Adrenal gland (tissue), 9 donors: ENCODE measurements at regions not wholly inside any gene's neighbourhood (a gene's known extent, or its start where the extent isn't known, plus 50 kb on each side); places are given as distances from the start of the nearest gene placed in this dataset.
"Not testable (repeated sequence)": the region's sequence is repeated elsewhere in the genome, so short reads cannot be mapped to it uniquely, and the experiment has no call there.

Source experiments
- DNase-seq, 7 donors: peaks; one replicate each; pipeline ENCODE4 v3.0.0-alpha.2; 2019 to 2020
- H3K27ac ChIP-seq, 5 donors: fragments of 200-600 bp; sonication (generic) in 4 of 5; 1 replicate in 3 of 5; 2 replicates in 2 of 5; pipeline versions ENCODE4 v1.5.1 to v1.8.0; 2016 to 2020; ENCODE audit warnings: mild to moderate bottlenecking in 1 of 5
- H3K27me3 ChIP-seq: fragments of 200-600 bp; 2 replicates; pipeline ENCODE4 v1.8.0; 2021
- H3K36me3 ChIP-seq, 2 donors: fragments of 200-600 bp; replicated peaks in 1 of 2; 1 replicate in 1 of 2; 2 replicates in 1 of 2; pipeline versions ENCODE4 v1.5.1 to v1.8.0; 2018 to 2022
- H3K4me1 ChIP-seq, 2 donors: fragments of 200-600 bp; replicated peaks in 1 of 2; 1 replicate in 1 of 2; 2 replicates in 1 of 2; pipeline versions ENCODE4 v1.5.1 to v1.8.0; 2018 to 2021
- H3K4me3 ChIP-seq, 4 donors: fragments of 200-600 bp; sonication (generic) in 3 of 4; one replicate each; pipeline ENCODE4 v1.5.1; 2016 to 2018
- H3K9me3 ChIP-seq, 3 donors: fragments of 200-600 bp; sonication (generic) in 1 of 3; replicated peaks in 1 of 3; 1 replicate in 2 of 3; 2 replicates in 1 of 3; pipeline versions ENCODE4 v1.5.1 to v1.8.0; 2016 to 2021
- CTCF ChIP-seq, 6 experiments: fragments of 450-650 bp in 4 of 6; fragments of 200-600 bp in 2 of 6; sonication (generic) in 1 of 6; IDR thresholded peaks; 1 replicate in 5 of 6; 2 replicates in 1 of 6; pipeline versions ENCODE4 v1.5.1 to v1.8.0; 2016 to 2021; ENCODE audit warnings: antibody characterized with exemption in 6 of 6, mild to moderate bottlenecking in 2 of 6, moderate library complexity in 1 of 6
- POLR2A ChIP-seq, 2 donors: fragments of 450-650 bp; IDR thresholded peaks; one replicate each; pipeline ENCODE4 v1.6.1; 2017; ENCODE audit warnings: antibody characterized with exemption in 2 of 2, mild to moderate bottlenecking in 2 of 2, moderate library complexity in 1 of 2
- WGBS, 4 donors: extraction: QIAGEN DNeasy Blood & Tissue Kit in 2 of 4; methylation state at CpG; one replicate each; pipeline versions ENCODE4 v1.1.5 to v1.1.7; 2013 to 2017; 5-methylcytosine and 5-hydroxymethylcytosine counted together
- intact Hi-C, 2 donors: fragments of 100-400 bp; cut with DNase I; formaldehyde crosslinking; loops; one replicate each; pipeline versions ENCODE4 v1.14.1 to v1.15.0; 2022 to 2023
- donor health status: healthy with polysubstance abuse.
- donor health status: Bipolar disorder and iron deficiency.
- donor health status: DM: yes; HTN: yes; CAD: no.
- donor health status: DM: no; HTN: no; CAD: no.
- donor health status: DM: no; HTN: no; CAD: no.

- Histone ChIP-seq H3K9me3 (no peaks in the 10 kb centered on the region), H3K4me1 (no peaks in the 10 kb centered on the region), H3K27me3 (no peaks in the 10 kb centered on the region), H3K4me3 (no peak overlapping the region), H3K27ac (no peak overlapping the region), H3K36me3 (no peaks in the 10 kb centered on the region)
- intact Hi-C loops = no loop called here
- TF ChIP-seq POLR2A (IDR thresholded peaks at IDR 0.05) (no peak), CTCF (IDR thresholded peaks at IDR 0.05) (no peak)
- 80 to 93% (median 89%) methylated on average over 3 of the region's 3 CpGs for WGBS, 4 donors
- DNase-seq = no peak
Measured at GRCh38 chr7:152501506-152501905, 65.7 kb upstream of the KMT2C start.

DNA sequence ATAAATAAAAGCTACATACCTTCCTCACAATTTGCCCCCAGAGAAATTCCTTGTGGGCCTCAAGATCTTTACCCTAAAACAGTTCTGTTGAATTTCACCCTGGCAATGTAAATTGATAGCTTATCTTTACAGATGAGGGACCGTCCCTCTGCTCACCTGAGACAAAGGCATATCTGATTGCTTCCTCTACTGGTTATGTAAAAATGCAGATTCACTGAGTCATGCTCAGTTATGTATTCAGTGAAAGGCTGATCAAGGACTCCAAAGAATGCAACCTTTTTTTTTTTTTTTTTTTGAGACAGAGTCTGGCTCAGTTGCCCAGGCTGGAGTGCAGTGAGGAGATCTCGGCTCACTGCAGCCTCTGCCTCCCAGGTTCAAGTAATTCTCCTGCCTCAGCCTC lies 64.2 kb upstream of the KMT2C start:
- intact Hi-C loops, DNase-seq, H3K27me3 ChIP-seq, H3K4me1 ChIP-seq, H3K9me3 ChIP-seq, H3K4me3 ChIP-seq, H3K36me3 ChIP-seq, H3K27ac ChIP-seq: not testable (repeated sequence)
- WGBS, 4 donors = 56 to 78% (median 62%) methylated on average over 2 of the region's 2 CpGs

DNA sequence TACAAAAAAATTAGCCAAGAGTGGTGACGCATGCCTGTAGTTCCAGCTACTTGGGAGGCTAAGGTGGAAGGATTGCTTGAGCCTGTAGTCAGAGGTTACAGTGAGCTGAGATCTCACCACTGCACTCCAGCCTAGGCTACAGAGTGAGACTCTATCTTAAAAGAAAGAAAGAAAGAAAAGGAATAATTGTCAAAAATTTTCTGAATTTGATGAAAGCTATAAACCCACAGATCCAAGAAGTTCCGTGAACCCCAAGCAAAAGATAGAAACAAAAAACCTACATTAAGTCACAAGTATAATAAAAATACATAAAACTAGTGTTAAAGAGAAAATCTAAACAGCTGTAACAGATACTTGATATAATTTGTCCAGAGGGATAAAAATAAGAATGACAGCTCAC lies 60.1 kb upstream of the KMT2C start:
- no peak for DNase-seq
- Histone ChIP-seq H3K9me3 (no peaks in the 10 kb centered on the region), H3K4me1 (no peaks in the 10 kb centered on the region), H3K27ac (no peak overlapping the region), H3K4me3 (no peak overlapping the region), H3K36me3 (no peaks in the 10 kb centered on the region), H3K27me3 (no peaks in the 10 kb centered on the region)
- WGBS, 4 donors = 74 to 98% (median 75%) methylated on average over 2 of the region's 2 CpGs
- TF ChIP-seq POLR2A (IDR thresholded peaks at IDR 0.05) = no peak
- no peak for TF ChIP-seq CTCF (IDR thresholded peaks at IDR 0.05)
- intact Hi-C loops = no loop called here

- Histone ChIP-seq H3K9me3 (no peaks in the 10 kb centered on the region), H3K4me3 (no peak overlapping the region), H3K36me3 (no peaks in the 10 kb centered on the region), H3K27ac (no peak overlapping the region), H3K27me3 (no peaks in the 10 kb centered on the region), H3K4me1 (no peaks in the 10 kb centered on the region)
- 81 to 91% (median 85%) methylated on average over 3 of the region's 3 CpGs for WGBS, 4 donors
- intact Hi-C loops = no loop called here
- no peak for DNase-seq
- TF ChIP-seq POLR2A (IDR thresholded peaks at IDR 0.05) = no peak
- no peak for TF ChIP-seq CTCF (IDR thresholded peaks at IDR 0.05)
Measured at GRCh38 chr7:152492952-152493351, 57.1 kb upstream of the KMT2C start.

DNA sequence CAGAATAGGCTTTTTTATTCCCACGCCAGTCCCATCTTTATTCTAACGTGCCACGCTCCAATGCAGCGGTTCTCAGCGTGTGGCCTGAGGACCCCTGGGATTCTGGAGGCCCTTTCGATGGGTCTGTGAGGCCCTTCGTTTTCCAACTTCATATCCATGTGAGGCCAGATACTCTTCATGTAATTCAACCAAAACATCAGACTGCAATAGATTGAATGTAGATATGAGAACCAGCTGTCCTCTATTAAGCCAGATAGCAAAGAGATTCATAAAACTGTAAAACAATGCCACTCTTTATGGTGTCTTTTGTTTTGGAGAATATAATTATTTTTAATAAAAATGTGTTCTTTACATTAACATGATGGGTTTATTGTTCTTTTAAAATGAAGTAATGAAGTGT lies 53.2 kb upstream of the KMT2C start:
- no peak for DNase-seq
- intact Hi-C loops = no loop called here

More for the DNA sequence above, 53.2 kb upstream of the KMT2C start:
- WGBS, 4 donors = 86 to 95% (median 90%) methylated on average over 7 of the region's 7 CpGs
- Histone ChIP-seq H3K27ac (no peak overlapping the region), H3K4me1 (no peaks in the 10 kb centered on the region), H3K27me3 (no peaks in the 10 kb centered on the region), H3K9me3 (no peaks in the 10 kb centered on the region), H3K4me3 (no peak overlapping the region), H3K36me3 (no peaks in the 10 kb centered on the region)
- TF ChIP-seq POLR2A (IDR thresholded peaks at IDR 0.05) (no peak), CTCF (IDR thresholded peaks at IDR 0.05) (no peak)
